ENCODE measurements at regions not wholly inside any gene's neighbourhood (a gene's known extent, or its start where the extent isn't known, plus 50 kb on each side); places are given as distances from the start of the nearest gene placed in this dataset.

GRCh38 chr13:104057861-104058260 is 991.6 kb upstream of the SLC10A2 start:
- TF ChIP-seq CTCF (IDR thresholded peaks at IDR 0.05; ENCODE audit: low read depth, low read length) (no peak), POLR2A (IDR thresholded peaks at IDR 0.05; ENCODE audit: extremely low read depth, insufficient read length) (no peak)

Data from NB4 (cell line).